Transverse colon (tissue), 4 donors: ENCODE measurements at regions not wholly inside any gene's neighbourhood (a gene's known extent, or its start where the extent isn't known, plus 50 kb on each side); places are given as distances from the start of the nearest gene placed in this dataset.

Experiments
- DNase-seq: peaks from one replicate; pipeline ENCODE4 v3.0.0-alpha.2; 2019
- H3K27ac ChIP-seq, 4 donors: fragments of 200-600 bp; sonication (generic); 2 replicates each; pipeline ENCODE4 v1.5.1; 2016 to 2018; ENCODE audit warnings: inconsistent platforms in 4 of 4
- H3K27me3 ChIP-seq: fragments of 200-600 bp; sonication (generic); 2 replicates; pipeline ENCODE4 v1.5.1; 2017; ENCODE audit warnings: inconsistent platforms
- H3K36me3 ChIP-seq, 4 donors: fragments of 200-600 bp; sonication (generic); 2 replicates each; pipeline ENCODE4 v1.5.1; 2017 to 2019; ENCODE audit warnings: inconsistent platforms in 4 of 4
- H3K4me1 ChIP-seq, 4 donors: fragments of 200-600 bp; sonication (generic); 2 replicates each; pipeline ENCODE4 v1.5.1; 2017 to 2020; ENCODE audit warnings: inconsistent platforms in 4 of 4
- H3K4me3 ChIP-seq, 4 donors: fragments of 200-600 bp; sonication (generic); 1 replicate in 1 of 4; 2 replicates in 3 of 4; pipeline versions ENCODE4 v1.5.1 to v1.6.1; 2017 to 2019; ENCODE audit warnings: inconsistent platforms in 4 of 4
- H3K9me3 ChIP-seq, 2 donors: fragments of 200-600 bp; sonication (generic); 2 replicates each; pipeline ENCODE4 v1.5.1; 2017 to 2019; ENCODE audit warnings: inconsistent platforms in 2 of 2
- CTCF ChIP-seq, 5 experiments: fragments of 200-600 bp in 3 of 5; fragments of 450-650 bp in 2 of 5; sonication (generic) in 3 of 5; IDR thresholded peaks; 1 replicate in 2 of 5; 2 replicates in 3 of 5; pipeline ENCODE4 v1.5.1; 2016 to 2017; ENCODE audit warnings: antibody characterized with exemption in 5 of 5, inconsistent platforms in 3 of 5, mild to moderate bottlenecking in 2 of 5, moderate library complexity in 1 of 5
- EP300 ChIP-seq: sonication (generic); formaldehyde crosslinking; IDR thresholded peaks from one replicate; pipeline ENCODE4 v1.6.1; 2017; ENCODE audit warnings: antibody characterized with exemption, low read depth
- POLR2A ChIP-seq: fragments of 450-650 bp; IDR thresholded peaks from one replicate; pipeline ENCODE4 v1.6.1; 2016; ENCODE audit warnings: antibody characterized with exemption, mild to moderate bottlenecking, moderate library complexity
- POLR2AphosphoS5 ChIP-seq, 3 donors: sonication (generic); formaldehyde crosslinking; IDR thresholded peaks; one replicate each; pipeline ENCODE4 v1.6.1; 2016; ENCODE audit warnings: antibody characterized with exemption in 3 of 3
- WGBS, 2 donors: methylation state at CpG; one replicate each; pipeline ENCODE4 v1.1.5; 2018; ENCODE audit warnings: low coverage in 1 of 2; 5-methylcytosine and 5-hydroxymethylcytosine counted together
- in situ Hi-C, 4 donors: fragments of 200-750 bp; cut with MboI; loops; one replicate each; pipeline versions ENCODE4 v1.15.0 to v1.15.1; 2017; ENCODE audit warnings: low sequenced_read_pairs in 3 of 4, low pct_ligation_motif_present in 1 of 4, low pct_unique_long_range_greater_than_20kb in 1 of 4
- intact Hi-C: fragments of 100-400 bp; cut with DNase I; formaldehyde crosslinking; loops from one replicate; pipeline ENCODE4 v1.15.1; 2023; ENCODE audit warnings: low total_unique reads

- in situ Hi-C loops (loop anchor here in 2 of 4 donors (10.0 to 25.0 kb wide), 2 partner anchors 231 to 234 kb away; no protein-coding TSS in a partner anchor), intact Hi-C loops (no loop called here)
- no peaks in the 10 kb centered on the region for H3K9me3 ChIP-seq
- WGBS, 2 donors: 76 to 80% methylated on average over 1 to 6 of the region's 6 CpGs
- TF ChIP-seq POLR2AphosphoS5 (IDR thresholded peaks at IDR 0.05) (no peak), CTCF (IDR thresholded peaks at IDR 0.05) (no peak), POLR2A (no peak), EP300 (no peak)
- no peak overlapping the region for H3K27ac ChIP-seq
- H3K4me3 ChIP-seq: no peak overlapping the region
- H3K27me3 ChIP-seq: no peaks in the 10 kb centered on the region
- peaks cover 0 to 3% (median 0%) of the 10 kb centered on the region in 4 donors for H3K4me1 ChIP-seq
- no peak for DNase-seq
- no peaks in the 10 kb centered on the region for H3K36me3 ChIP-seq
These were observed 67.2 kb upstream of the LMO1 start for GRCh38 chr11:8330896-8331295.

DNA sequence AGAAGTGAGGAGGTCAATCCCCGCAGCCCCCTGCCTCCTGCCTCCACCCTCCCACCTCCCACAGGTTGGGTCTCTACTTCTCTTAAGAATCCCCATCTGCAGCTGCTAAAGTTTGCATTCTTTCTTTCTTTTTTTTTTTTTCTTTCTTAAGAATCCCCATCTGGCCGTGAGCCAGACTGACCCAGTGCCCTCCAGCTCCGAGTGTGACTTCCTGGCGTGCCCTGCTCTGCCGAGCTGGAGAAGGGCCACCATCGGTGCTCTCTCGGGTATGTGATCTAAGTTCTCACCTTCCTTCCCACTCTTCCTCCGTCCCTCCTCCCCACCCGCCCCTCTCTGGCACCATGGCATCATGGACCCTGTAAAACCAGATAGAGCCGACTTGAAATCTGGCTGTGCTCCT, 66.7 kb upstream of the LMO1 start:
- H3K27me3 ChIP-seq: no peaks in the 10 kb centered on the region
- 53% methylated on average over 3 to 10 of the region's 10 CpGs for WGBS, 2 donors
- intact Hi-C loops: no loop called here

DNA sequence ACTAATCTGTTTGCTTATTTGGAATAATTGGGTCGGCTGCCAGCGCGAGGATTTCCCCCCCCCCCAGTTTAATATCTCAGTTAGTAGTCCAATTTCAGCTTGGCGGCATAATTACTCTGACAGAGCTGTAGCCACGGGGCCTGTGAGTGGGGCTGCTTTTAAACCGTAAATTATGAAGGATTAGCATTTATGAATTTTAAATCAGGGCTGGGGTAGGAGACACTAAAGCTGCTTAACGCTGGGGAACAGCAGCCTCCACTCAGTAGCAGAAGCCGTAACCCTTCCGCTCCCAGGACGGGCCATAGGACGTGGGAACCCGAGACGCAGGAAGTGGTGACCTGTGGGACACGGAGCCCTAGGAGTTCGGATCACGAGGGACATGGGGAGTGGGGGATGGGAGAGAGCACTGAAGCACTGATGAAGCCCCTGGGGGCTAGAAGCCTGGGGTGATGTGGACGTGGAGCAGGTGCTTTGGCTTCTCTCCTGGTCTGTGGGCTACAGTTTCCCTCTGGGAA, 66.2 kb upstream of the LMO1 start:
- Histone ChIP-seq H3K27ac (no peak overlapping the region), H3K4me3 (no peak overlapping the region), H3K36me3 (no peaks in the 10 kb centered on the region), H3K9me3 (no peaks in the 10 kb centered on the region), H3K27me3 (no peaks in the 10 kb centered on the region), H3K4me1 (peaks cover 0 to 3% (median 0%) of the 10 kb centered on the region in 4 donors)
- DNase-seq: no peak
- in situ Hi-C loops: loop anchor here in 2 of 4 donors (10.0 to 25.0 kb wide), 2 partner anchors 232 to 235 kb away; no protein-coding TSS in a partner anchor
- intact Hi-C loops: no loop called here
- WGBS, 2 donors: 68 to 83% methylated on average over 3 to 17 of the region's 17 CpGs
- TF ChIP-seq EP300 (no peak), POLR2A (no peak), POLR2AphosphoS5 (IDR thresholded peaks at IDR 0.05) (no peak), CTCF (IDR thresholded peaks at IDR 0.05) (no peak)

More for the DNA sequence above, 66.7 kb upstream of the LMO1 start:
- H3K4me3 ChIP-seq: no peak overlapping the region
- TF ChIP-seq CTCF (IDR thresholded peaks at IDR 0.05) (no peak), POLR2A (no peak), EP300 (no peak), POLR2AphosphoS5 (IDR thresholded peaks at IDR 0.05) (no peak)
- H3K27ac ChIP-seq: no peak overlapping the region
- no peaks in the 10 kb centered on the region for H3K36me3 ChIP-seq
- H3K4me1 ChIP-seq: peaks cover 0 to 3% (median 0%) of the 10 kb centered on the region in 4 donors
- in situ Hi-C loops: loop anchor here in 2 of 4 donors (10.0 to 25.0 kb wide), 2 partner anchors 232 to 234 kb away; no protein-coding TSS in a partner anchor
- DNase-seq: no peak
- H3K9me3 ChIP-seq: no peaks in the 10 kb centered on the region

DNA sequence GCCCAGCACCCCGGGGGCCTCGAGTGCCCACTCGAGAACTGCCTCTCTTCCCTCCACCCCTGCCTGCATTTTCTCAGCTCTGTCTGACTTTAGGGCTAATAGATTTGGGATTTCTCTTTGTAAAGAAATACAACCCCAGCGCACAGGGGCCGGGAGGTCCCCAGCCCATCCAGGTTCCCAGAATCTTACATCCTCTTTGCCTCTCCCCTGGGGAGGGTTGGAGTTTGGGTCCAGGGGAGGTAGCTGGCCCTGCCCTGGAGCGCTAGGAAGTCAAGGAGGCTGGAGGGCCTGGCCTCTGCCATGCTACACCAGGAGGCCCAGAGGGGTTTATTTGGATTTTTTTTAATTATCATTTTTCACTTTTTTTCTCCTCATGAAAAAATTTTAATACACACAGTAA, 65.7 kb upstream of the LMO1 start:
- Histone ChIP-seq H3K4me3 (no peak overlapping the region), H3K9me3 (no peaks in the 10 kb centered on the region), H3K27ac (no peak overlapping the region), H3K36me3 (no peaks in the 10 kb centered on the region), H3K4me1 (peaks cover 0 to 3% (median 0%) of the 10 kb centered on the region in 4 donors), H3K27me3 (no peaks in the 10 kb centered on the region)
- WGBS, 2 donors: 80 to 100% methylated on average over 1 to 6 of the region's 6 CpGs
- in situ Hi-C loops: loop anchor here in 1 of 4 donors (25.0 kb wide), 1 partner anchor 233 kb away; no protein-coding TSS in a partner anchor
- intact Hi-C loops: no loop called here
- TF ChIP-seq POLR2AphosphoS5 (IDR thresholded peaks at IDR 0.05) (no peak), CTCF (IDR thresholded peaks at IDR 0.05) (no peak), POLR2A (no peak), EP300 (no peak)
- no peak for DNase-seq
